ENCODE measurements at regions not wholly inside any gene's neighbourhood (a gene's known extent, or its start where the extent isn't known, plus 50 kb on each side); places are given as distances from the start of the nearest gene placed in this dataset.

DNA sequence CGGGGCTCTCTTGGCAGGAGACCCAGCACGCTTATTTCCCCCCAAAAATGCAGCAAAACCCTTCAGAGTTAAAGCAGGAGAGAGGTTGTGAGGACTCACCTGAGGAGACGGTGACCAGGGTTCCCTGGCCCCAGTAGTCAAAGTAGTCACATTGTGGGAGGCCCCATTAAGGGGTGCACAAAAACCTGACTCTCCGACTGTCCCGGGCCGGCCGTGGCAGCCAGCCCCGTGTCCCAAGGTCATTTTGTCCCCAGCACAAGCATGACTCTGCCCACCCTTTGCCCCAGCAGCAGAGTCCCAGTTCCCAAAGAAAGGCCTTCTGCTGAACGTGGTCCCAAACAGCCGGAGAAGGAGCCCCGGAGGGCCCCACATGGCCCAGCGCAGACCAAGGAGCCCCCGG lies 337.7 kb downstream of the TMEM121 start:
- H3K9me3 ChIP-seq (ENCODE audit: control insufficient read depth, low read depth, low read length): peaks cover 58% of the 10 kb centered on the region
- no peak overlapping the region for H3K9ac ChIP-seq (ENCODE audit: low read length)
- no peak overlapping the region for H3K4me3 ChIP-seq (ENCODE audit: low read length)
- H3K27me3 ChIP-seq (ENCODE audit: control insufficient read depth, insufficient read depth, low read length): no peaks in the 10 kb centered on the region
- H3K36me3 ChIP-seq (ENCODE audit: control insufficient read depth, low read depth, low read length): no peaks in the 10 kb centered on the region
- H3K4me1 ChIP-seq (ENCODE audit: control insufficient read depth, low read depth, low read length): no peaks in the 10 kb centered on the region
- no peak overlapping the region for H3K27ac ChIP-seq (ENCODE audit: low read length)

DNA sequence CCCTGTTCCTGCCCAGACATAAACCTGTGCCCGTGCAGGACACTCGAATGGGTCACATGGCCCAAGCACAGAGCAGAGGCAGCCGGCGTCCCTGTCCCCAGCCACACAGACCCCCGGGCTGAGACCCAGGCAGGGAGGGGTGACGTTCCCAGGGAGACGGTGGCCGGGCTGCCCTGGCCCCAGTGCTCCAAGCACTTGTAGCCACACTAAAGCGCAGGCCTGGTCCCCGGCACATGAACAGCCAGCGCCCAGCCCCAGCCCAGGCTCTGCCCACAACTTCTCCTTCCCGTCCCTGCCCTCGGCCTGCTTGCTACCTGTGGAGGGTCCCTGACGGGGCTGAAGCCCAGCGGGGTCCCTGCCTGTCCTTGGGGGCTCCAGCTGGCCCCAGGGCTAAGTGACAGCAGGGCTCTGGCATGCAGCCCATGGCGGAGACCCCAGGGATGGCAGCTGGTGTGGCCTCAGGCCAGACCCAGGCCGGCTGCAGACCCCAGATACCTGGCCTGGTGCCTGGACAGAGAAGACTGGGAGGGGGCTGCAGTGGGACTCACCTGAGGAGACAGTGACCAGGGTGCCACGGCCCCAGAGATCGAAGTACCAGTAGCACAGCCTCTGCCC lies 338.4 kb downstream of the TMEM121 start:
- H3K9me3 ChIP-seq (ENCODE audit: control insufficient read depth, low read depth, low read length): peaks cover 59% of the 10 kb centered on the region
- H3K4me1 ChIP-seq (ENCODE audit: control insufficient read depth, low read depth, low read length): no peaks in the 10 kb centered on the region
- H3K9ac ChIP-seq (ENCODE audit: low read length): no peak overlapping the region
- H3K4me3 ChIP-seq (ENCODE audit: low read length): no peak overlapping the region
- no peaks in the 10 kb centered on the region for H3K27me3 ChIP-seq (ENCODE audit: control insufficient read depth, insufficient read depth, low read length)
- no peaks in the 10 kb centered on the region for H3K36me3 ChIP-seq (ENCODE audit: control insufficient read depth, low read depth, low read length)
- no peak overlapping the region for H3K27ac ChIP-seq (ENCODE audit: low read length)

DNA sequence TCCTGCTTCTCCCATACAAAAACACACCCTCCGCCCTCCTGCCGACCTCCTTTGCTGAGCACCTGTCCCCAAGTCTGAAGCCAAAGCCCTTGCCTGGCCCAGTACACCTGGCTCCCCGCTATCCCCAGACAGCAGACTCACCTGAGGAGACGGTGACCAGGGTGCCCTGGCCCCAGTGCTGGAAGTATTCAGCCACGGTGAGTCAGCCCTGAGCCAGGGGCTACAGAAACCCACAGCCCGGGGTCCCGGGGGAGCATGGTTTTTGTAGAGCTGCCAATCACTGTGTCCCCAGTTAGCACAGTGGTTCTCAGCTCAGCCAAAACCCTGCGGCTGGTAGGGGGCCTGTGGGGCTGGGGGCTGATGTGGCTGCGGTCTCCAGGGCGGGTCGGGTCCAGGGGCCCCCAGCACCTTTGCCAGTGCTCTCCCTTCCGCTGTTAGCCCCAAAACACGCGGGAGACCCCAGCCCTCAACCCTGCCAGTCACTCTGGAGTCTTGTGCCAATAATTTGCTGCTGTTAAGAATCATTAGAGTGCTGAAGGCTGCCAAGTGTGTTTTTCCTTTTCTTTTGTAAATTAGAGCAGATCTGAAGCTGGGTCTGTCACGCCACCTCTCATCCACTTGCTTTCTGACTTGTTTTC lies 339.0 kb downstream of the TMEM121 start:
- H3K36me3 ChIP-seq (ENCODE audit: control insufficient read depth, low read depth, low read length): no peaks in the 10 kb centered on the region
- peaks cover 57% of the 10 kb centered on the region for H3K9me3 ChIP-seq (ENCODE audit: control insufficient read depth, low read depth, low read length)
- no peak overlapping the region for H3K4me3 ChIP-seq (ENCODE audit: low read length)
- H3K27ac ChIP-seq (ENCODE audit: low read length): no peak overlapping the region
- H3K9ac ChIP-seq (ENCODE audit: low read length): no peak overlapping the region
- no peaks in the 10 kb centered on the region for H3K27me3 ChIP-seq (ENCODE audit: control insufficient read depth, insufficient read depth, low read length)
- H3K4me1 ChIP-seq (ENCODE audit: control insufficient read depth, low read depth, low read length): no peaks in the 10 kb centered on the region

DNA sequence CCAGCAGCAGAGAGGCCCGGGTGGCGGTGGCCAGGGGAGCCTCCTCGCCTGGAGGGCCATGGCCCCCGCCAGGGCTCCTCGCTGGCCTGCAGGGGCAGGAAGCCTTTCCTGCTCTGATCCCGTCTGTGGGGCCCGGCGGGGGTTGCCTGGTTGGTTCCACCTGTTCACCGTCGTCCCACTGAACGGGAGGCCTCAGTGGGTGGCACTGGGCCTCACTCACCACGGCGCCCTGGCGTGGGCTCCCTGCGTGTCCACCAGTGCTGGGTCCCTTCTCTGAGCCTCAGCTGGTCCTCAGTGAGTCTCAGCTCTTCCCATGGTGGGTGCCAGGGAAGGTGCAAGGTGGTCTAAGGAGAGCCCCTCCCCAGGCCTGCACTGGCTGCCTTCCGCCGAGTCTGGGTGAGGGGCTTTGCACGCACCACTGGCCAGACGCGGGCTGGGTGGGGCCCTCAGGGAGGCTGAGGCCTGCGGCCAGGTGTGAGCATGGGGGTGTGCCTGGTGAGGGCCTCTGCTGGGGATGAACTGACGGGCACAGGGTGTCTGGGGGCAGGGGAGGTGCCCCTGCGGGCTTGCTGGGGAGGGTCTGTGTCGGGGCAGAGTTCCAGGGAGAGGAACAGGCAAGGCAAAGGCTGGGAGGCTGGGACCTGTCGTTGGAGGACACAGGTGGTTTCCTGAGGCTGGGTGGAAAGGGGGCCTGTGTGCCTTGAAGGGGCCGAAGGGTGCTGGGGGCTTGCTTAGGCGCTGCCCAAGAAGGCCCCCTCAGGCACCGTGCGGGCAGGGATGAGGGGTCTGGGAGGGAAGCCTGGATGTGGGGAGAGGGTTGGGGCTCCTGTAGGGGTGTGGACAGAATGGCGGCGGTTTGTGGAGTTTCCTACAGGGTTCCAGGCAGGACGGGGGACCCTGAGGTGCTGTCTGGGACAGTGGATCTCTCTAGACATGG lies 339.8 kb downstream of the TMEM121 start:
- Histone ChIP-seq H3K4me1 (ENCODE audit: control insufficient read depth, low read depth, low read length) (no peaks in the 10 kb centered on the region), H3K4me3 (ENCODE audit: low read length) (no peak overlapping the region), H3K9me3 (ENCODE audit: control insufficient read depth, low read depth, low read length) (peaks cover 56% of the 10 kb centered on the region), H3K27ac (ENCODE audit: low read length) (no peak overlapping the region), H3K27me3 (ENCODE audit: control insufficient read depth, insufficient read depth, low read length) (no peaks in the 10 kb centered on the region), H3K9ac (ENCODE audit: low read length) (no peak overlapping the region), H3K36me3 (ENCODE audit: control insufficient read depth, low read depth, low read length) (no peaks in the 10 kb centered on the region)

DNA sequence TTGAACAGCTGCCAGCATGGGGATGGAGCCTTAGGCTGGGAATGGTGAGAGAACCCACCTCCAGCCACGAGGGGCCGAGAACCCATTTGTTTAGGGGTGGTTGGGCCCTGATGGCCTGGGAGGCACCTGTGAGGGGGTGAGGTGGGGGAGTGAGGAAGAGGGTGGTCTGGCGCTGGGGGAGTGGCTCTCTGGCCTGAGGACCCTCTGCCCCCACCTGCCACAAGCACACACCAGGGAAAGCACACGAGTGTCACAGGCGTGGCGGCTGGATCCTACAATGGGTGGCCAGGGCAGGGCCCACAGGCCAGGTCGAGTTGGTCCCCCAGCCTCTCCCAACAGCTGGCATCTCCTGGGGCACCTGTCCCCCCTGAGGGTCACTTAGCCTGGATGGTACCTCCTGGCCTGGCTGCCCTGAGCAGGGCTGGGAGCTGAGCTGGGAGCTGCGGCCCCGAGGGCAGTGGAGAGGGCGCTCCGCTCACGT lies 340.5 kb downstream of the TMEM121 start:
- peaks cover 60% of the 10 kb centered on the region for H3K9me3 ChIP-seq (ENCODE audit: control insufficient read depth, low read depth, low read length)
- no peak overlapping the region for H3K9ac ChIP-seq (ENCODE audit: low read length)
- no peaks in the 10 kb centered on the region for H3K36me3 ChIP-seq (ENCODE audit: control insufficient read depth, low read depth, low read length)
- no peaks in the 10 kb centered on the region for H3K27me3 ChIP-seq (ENCODE audit: control insufficient read depth, insufficient read depth, low read length)
- no peak overlapping the region for H3K4me3 ChIP-seq (ENCODE audit: low read length)
- H3K4me1 ChIP-seq (ENCODE audit: control insufficient read depth, low read depth, low read length): no peaks in the 10 kb centered on the region
- no peak overlapping the region for H3K27ac ChIP-seq (ENCODE audit: low read length)

DNA sequence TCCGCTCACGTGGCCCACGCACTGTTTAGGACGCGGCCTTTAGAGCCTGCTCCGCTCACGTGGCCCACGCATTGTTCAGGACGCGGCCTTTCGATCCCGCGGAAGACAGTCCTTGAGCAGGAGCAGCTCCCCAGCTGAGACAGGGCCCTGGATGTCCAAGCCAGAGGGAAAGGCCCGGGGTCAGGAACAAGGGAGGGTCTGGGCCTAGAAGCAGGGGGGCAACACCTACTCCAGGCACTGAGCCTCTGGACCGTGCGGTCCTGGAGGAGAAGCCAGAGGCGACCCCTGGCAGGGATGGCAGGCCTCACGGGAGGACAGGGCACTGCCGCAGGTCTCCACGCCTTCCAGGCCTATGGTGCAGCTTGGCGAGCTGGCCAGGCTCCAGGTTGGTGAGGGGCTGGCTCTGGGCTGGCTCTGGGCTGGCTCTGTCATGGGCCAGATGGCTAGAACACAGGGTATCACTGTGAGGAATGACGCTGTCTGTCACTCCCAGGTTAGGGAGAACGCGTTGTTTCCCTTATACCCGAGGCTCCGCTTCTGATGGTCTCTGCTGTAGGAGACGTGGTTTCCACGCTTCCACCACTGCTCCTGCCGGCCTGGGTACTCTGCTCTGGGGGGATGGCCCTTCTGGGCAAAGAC lies 341.7 kb downstream of the TMEM121 start:
- no peaks in the 10 kb centered on the region for H3K27me3 ChIP-seq (ENCODE audit: control insufficient read depth, insufficient read depth, low read length)
- no peak overlapping the region for H3K27ac ChIP-seq (ENCODE audit: low read length)
- no peaks in the 10 kb centered on the region for H3K36me3 ChIP-seq (ENCODE audit: control insufficient read depth, low read depth, low read length)
- H3K9ac ChIP-seq (ENCODE audit: low read length): no peak overlapping the region
- no peak overlapping the region for H3K4me3 ChIP-seq (ENCODE audit: low read length)
- H3K9me3 ChIP-seq (ENCODE audit: control insufficient read depth, low read depth, low read length): peaks cover 60% of the 10 kb centered on the region
- H3K4me1 ChIP-seq (ENCODE audit: control insufficient read depth, low read depth, low read length): no peaks in the 10 kb centered on the region

DNA sequence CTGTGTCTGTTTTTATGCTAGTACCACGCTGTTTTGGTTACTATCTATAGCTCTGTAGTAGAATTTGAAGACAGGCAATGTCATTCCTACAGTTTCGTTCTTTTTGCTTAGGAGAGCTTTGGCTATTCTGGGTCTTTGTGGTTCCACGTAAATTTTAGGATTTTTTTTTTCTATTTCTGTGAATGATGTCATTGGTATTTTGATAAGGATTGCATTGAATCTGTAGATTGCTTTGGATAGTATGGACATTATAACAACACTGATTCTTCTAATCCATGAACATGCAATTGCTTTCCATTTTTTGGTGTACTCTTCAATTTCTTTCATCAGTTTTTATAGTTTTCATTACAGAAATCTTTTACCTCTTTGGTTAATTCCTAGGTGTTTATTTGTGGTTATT lies 345.2 kb downstream of the TMEM121 start:
- Histone ChIP-seq H3K27ac (ENCODE audit: low read length) (no peak overlapping the region), H3K9ac (ENCODE audit: low read length) (no peak overlapping the region), H3K9me3 (ENCODE audit: control insufficient read depth, low read depth, low read length) (peaks cover 71% of the 10 kb centered on the region), H3K27me3 (ENCODE audit: control insufficient read depth, insufficient read depth, low read length) (no peaks in the 10 kb centered on the region), H3K36me3 (ENCODE audit: control insufficient read depth, low read depth, low read length) (no peaks in the 10 kb centered on the region), H3K4me3 (ENCODE audit: low read length) (no peak overlapping the region), H3K4me1 (ENCODE audit: control insufficient read depth, low read depth, low read length) (no peaks in the 10 kb centered on the region)

DNA sequence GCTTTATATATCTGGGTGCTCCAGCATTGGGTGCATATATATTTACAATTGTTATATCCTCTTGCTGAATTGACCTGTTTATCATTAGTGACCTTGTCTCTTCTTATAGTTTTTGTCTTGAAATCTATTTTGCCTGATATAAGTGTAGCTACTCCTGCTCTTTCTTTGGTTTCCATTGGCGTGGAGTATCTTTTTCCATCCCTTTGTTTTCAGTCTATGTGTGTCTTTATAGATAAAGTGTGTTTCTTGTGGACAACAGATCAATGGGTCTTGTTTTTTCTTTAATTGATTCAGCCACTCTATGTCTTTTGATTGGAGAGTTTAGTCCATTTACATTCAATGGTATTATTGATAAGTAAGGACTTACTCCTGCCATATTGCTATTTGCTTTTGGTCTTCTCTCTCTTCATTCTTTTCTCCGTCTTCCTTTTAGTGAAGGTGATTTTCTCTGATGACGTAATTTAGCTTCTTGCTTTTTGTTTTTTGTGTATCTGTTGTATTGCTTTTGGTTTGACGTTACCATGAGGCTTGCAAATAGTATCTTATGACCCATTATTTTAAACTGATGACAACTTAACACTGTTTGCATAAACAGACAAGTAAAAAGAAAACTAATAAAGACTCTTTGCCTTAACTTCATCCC lies 347.6 kb downstream of the TMEM121 start:
- Histone ChIP-seq H3K9ac (ENCODE audit: low read length) (no peak overlapping the region), H3K4me3 (ENCODE audit: low read length) (no peak overlapping the region), H3K27me3 (ENCODE audit: control insufficient read depth, insufficient read depth, low read length) (no peaks in the 10 kb centered on the region), H3K4me1 (ENCODE audit: control insufficient read depth, low read depth, low read length) (no peaks in the 10 kb centered on the region), H3K27ac (ENCODE audit: low read length) (no peak overlapping the region), H3K9me3 (ENCODE audit: control insufficient read depth, low read depth, low read length) (peaks cover 69% of the 10 kb centered on the region), H3K36me3 (ENCODE audit: control insufficient read depth, low read depth, low read length) (no peaks in the 10 kb centered on the region)

DNA sequence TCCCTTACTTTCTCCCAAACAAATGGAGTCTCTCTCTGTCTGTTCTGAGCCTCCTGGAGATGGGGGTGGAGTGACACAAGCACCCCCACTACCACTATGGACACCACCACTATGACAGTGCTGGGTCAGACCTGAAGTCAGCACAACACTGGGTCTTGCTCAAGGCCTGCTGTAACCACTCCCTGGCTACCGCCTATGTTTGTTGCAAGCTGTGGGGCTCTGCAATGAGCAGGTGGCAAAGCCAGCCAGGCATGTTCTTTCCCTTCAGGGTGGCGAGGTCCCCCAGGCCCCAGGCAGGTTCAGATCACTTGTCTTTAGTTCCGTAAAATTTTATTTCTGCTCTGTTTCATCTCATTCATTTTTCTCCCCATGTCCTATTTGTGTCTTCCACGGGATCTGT lies 349.8 kb downstream of the TMEM121 start:
- no peak overlapping the region for H3K27ac ChIP-seq (ENCODE audit: low read length)
- H3K9ac ChIP-seq (ENCODE audit: low read length): no peak overlapping the region
- no peaks in the 10 kb centered on the region for H3K36me3 ChIP-seq (ENCODE audit: control insufficient read depth, low read depth, low read length)
- H3K27me3 ChIP-seq (ENCODE audit: control insufficient read depth, insufficient read depth, low read length): no peaks in the 10 kb centered on the region
- peaks cover 76% of the 10 kb centered on the region for H3K9me3 ChIP-seq (ENCODE audit: control insufficient read depth, low read depth, low read length)
- H3K4me1 ChIP-seq (ENCODE audit: control insufficient read depth, low read depth, low read length): no peaks in the 10 kb centered on the region
- H3K4me3 ChIP-seq (ENCODE audit: low read length): no peak overlapping the region

DNA sequence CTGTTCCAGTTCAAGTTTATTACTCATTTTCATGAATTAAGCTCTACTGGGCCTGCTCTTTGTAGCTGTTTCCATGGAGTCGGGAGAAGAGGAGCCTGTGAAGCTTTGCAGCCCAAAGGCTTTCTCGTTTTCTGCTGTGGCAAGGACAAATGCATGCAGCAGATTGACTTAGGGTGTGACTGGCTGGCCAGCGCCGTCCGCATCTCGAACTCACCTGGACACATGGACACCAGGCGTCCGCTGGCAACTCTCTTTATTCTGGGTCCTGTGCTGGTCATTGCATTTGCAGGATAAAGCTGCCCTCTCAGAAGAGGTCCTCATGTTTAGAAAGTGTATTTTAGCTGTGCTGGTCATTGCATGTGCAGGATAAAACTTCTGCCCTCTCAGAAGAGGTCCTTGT lies 350.4 kb downstream of the TMEM121 start:
- Histone ChIP-seq H3K27me3 (ENCODE audit: control insufficient read depth, insufficient read depth, low read length) (no peaks in the 10 kb centered on the region), H3K9me3 (ENCODE audit: control insufficient read depth, low read depth, low read length) (peaks cover 75% of the 10 kb centered on the region), H3K4me3 (ENCODE audit: low read length) (no peak overlapping the region)

DNA sequence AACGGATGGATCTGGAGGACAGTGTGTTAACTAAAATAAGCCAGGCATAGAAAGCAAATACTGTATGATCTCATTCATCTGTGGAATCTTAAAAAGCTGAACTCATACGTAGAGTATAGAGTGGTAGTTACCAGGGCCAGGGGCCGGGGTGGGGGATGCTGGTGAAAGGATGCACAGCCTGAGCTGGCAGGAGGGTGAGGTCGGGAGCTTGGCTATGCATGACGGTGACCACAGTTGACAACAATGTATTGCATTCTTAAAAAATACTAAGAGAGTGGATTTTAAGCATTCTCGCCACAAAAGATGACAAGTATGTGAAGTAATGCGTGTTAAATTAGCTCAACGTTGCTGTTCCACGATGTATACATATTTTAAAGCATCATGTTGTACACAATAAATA lies 351.3 kb downstream of the TMEM121 start:
- no peaks in the 10 kb centered on the region for H3K27me3 ChIP-seq (ENCODE audit: control insufficient read depth, insufficient read depth, low read length)
- H3K4me1 ChIP-seq (ENCODE audit: control insufficient read depth, low read depth, low read length): no peaks in the 10 kb centered on the region
- peaks cover 67% of the 10 kb centered on the region for H3K9me3 ChIP-seq (ENCODE audit: control insufficient read depth, low read depth, low read length)

More for the DNA sequence above, 350.4 kb downstream of the TMEM121 start:
- Histone ChIP-seq H3K9ac (ENCODE audit: low read length) (no peak overlapping the region), H3K36me3 (ENCODE audit: control insufficient read depth, low read depth, low read length) (no peaks in the 10 kb centered on the region), H3K27ac (ENCODE audit: low read length) (no peak overlapping the region), H3K4me1 (ENCODE audit: control insufficient read depth, low read depth, low read length) (no peaks in the 10 kb centered on the region)

More for the DNA sequence above, 351.3 kb downstream of the TMEM121 start:
- H3K9ac ChIP-seq (ENCODE audit: low read length): no peak overlapping the region
- H3K27ac ChIP-seq (ENCODE audit: low read length): no peak overlapping the region
- no peak overlapping the region for H3K4me3 ChIP-seq (ENCODE audit: low read length)
- H3K36me3 ChIP-seq (ENCODE audit: control insufficient read depth, low read depth, low read length): no peaks in the 10 kb centered on the region
